ENCODE measurements at regions not wholly inside any gene's neighbourhood (a gene's known extent, or its start where the extent isn't known, plus 50 kb on each side); places are given as distances from the start of the nearest gene placed in this dataset.

DNA sequence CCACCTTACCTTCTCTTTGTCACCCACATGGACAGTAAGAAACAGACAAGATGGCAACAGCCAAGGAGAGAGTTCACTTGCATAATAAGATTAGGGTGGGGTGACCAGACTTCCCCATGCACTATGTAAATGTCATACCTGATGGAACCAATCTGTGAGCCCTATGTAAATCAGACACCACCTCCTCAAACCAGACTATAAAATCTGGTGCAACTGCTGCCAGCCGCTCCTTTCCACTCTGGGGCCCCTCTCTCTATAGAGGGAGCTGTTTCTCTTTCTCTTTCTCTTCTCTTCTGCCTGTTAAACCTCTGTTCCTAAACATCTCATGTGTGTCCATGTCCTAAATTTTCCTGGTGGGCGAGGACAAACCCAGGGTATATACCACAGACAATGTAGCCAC is 405.5 kb upstream of the CNTN4 start:
- Histone ChIP-seq H2AFZ (ENCODE audit: low read length) (no peak overlapping the region), H3K79me2 (ENCODE audit: low read length) (no peaks in the 10 kb centered on the region), H3K27ac (ENCODE audit: low read length) (no peak overlapping the region), H3K9me3 (replicated peaks; ENCODE audit: insufficient read depth, low read length) (no peaks in the 10 kb centered on the region), H3K36me3 (replicated peaks; ENCODE audit: insufficient read depth, low read length) (no peaks in the 10 kb centered on the region), H3K27me3 (replicated peaks; ENCODE audit: insufficient read depth, low read length) (no peaks in the 10 kb centered on the region), H4K20me1 (ENCODE audit: insufficient read depth, low read length) (no peaks in the 10 kb centered on the region), H3K4me2 (ENCODE audit: low read depth, low read length) (no peak overlapping the region), H3K9me2 (replicated peaks; ENCODE audit: insufficient read depth, low read length) (no peaks in the 10 kb centered on the region), H3K4me1 (ENCODE audit: low read length) (no peaks in the 10 kb centered on the region), H3F3A (ENCODE audit: insufficient read depth, low read length) (no peaks in the 10 kb centered on the region), H3K4me3 (ENCODE audit: low read length) (no peak overlapping the region), H3K9ac (ENCODE audit: low read length) (no peak overlapping the region)
- TF ChIP-seq CTCF (IDR thresholded peaks at IDR 0.05; ENCODE audit: low read length): no peak
- TF ChIP-seq EZH2phosphoT487 (IDR thresholded peaks at IDR 0.05; ENCODE audit: low read length): no peak
- TF ChIP-seq EZH2 (optimal IDR thresholded peaks at IDR 0.05; ENCODE audit: low read depth, low read length): no peak
- no peak for DNase-seq

DNA sequence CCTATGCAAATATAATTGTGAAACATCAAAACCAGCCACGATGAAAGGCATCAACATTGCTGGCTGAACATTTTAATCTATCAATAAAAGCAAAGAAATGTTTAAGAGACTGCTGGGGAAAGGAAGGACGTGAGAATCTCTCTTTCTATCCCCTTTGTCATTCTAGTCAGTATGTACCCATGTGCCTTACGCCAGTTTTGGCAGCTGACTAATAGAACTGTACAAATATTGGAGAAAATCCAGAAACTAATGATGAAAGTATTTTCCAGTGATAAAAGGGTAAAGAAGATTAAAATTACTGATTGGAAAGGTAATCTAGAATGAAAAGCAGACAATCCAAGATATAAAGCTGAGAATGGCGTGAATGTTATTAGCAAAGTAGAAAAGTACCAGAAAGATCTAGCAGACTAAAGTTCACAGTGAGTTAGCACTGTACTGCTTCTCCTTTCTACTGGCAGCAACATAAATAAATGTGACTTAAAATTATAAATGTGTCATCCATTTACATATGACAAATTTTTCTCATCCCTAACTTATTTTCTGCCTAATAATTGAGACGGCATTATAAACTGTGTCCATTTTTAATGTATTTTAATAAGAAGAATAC is 401.9 kb upstream of the CNTN4 start:
- no peaks in the 10 kb centered on the region for H3K79me2 ChIP-seq (ENCODE audit: low read length)
- TF ChIP-seq EZH2 (optimal IDR thresholded peaks at IDR 0.05; ENCODE audit: low read depth, low read length): no peak
- no peak for TF ChIP-seq CTCF (IDR thresholded peaks at IDR 0.05; ENCODE audit: low read length)
- no peak for TF ChIP-seq EZH2phosphoT487 (IDR thresholded peaks at IDR 0.05; ENCODE audit: low read length)
- H3K4me3 ChIP-seq (ENCODE audit: low read length): no peak overlapping the region
- no peaks in the 10 kb centered on the region for H3K9me2 ChIP-seq (replicated peaks; ENCODE audit: insufficient read depth, low read length)
- H3K4me2 ChIP-seq (ENCODE audit: low read depth, low read length): no peak overlapping the region
- no peaks in the 10 kb centered on the region for H3F3A ChIP-seq (ENCODE audit: insufficient read depth, low read length)
- H3K9ac ChIP-seq (ENCODE audit: low read length): no peak overlapping the region
- no peaks in the 10 kb centered on the region for H3K4me1 ChIP-seq (ENCODE audit: low read length)
- no peak for DNase-seq
- H3K27ac ChIP-seq (ENCODE audit: low read length): no peak overlapping the region
- H3K27me3 ChIP-seq (replicated peaks; ENCODE audit: insufficient read depth, low read length): no peaks in the 10 kb centered on the region
- no peak overlapping the region for H2AFZ ChIP-seq (ENCODE audit: low read length)
- no peaks in the 10 kb centered on the region for H3K36me3 ChIP-seq (replicated peaks; ENCODE audit: insufficient read depth, low read length)
- no peaks in the 10 kb centered on the region for H3K9me3 ChIP-seq (replicated peaks; ENCODE audit: insufficient read depth, low read length)
- no peaks in the 10 kb centered on the region for H4K20me1 ChIP-seq (ENCODE audit: insufficient read depth, low read length)

- Histone ChIP-seq H4K20me1 (ENCODE audit: insufficient read depth, low read length) (no peaks in the 10 kb centered on the region), H3K79me2 (ENCODE audit: low read length) (no peaks in the 10 kb centered on the region), H3F3A (ENCODE audit: insufficient read depth, low read length) (no peaks in the 10 kb centered on the region), H3K36me3 (replicated peaks; ENCODE audit: insufficient read depth, low read length) (no peaks in the 10 kb centered on the region), H3K9me3 (replicated peaks; ENCODE audit: insufficient read depth, low read length) (no peaks in the 10 kb centered on the region), H2AFZ (ENCODE audit: low read length) (no peak overlapping the region), H3K27me3 (replicated peaks; ENCODE audit: insufficient read depth, low read length) (no peaks in the 10 kb centered on the region), H3K4me3 (ENCODE audit: low read length) (no peak overlapping the region), H3K9me2 (replicated peaks; ENCODE audit: insufficient read depth, low read length) (no peaks in the 10 kb centered on the region), H3K9ac (ENCODE audit: low read length) (no peak overlapping the region), H3K4me2 (ENCODE audit: low read depth, low read length) (no peak overlapping the region), H3K27ac (ENCODE audit: low read length) (no peak overlapping the region), H3K4me1 (ENCODE audit: low read length) (no peaks in the 10 kb centered on the region)
- no peak for TF ChIP-seq CTCF (IDR thresholded peaks at IDR 0.05; ENCODE audit: low read length)
- no peak for TF ChIP-seq EZH2phosphoT487 (IDR thresholded peaks at IDR 0.05; ENCODE audit: low read length)
- no peak for TF ChIP-seq EZH2 (optimal IDR thresholded peaks at IDR 0.05; ENCODE audit: low read depth, low read length)
- DNase-seq: no peak
Measured at GRCh38 chr3:1699361-1699920, 399.2 kb upstream of the CNTN4 start.
